ENCODE measurements at regions not wholly inside any gene's neighbourhood (a gene's known extent, or its start where the extent isn't known, plus 50 kb on each side); places are given as distances from the start of the nearest gene placed in this dataset.

DNA sequence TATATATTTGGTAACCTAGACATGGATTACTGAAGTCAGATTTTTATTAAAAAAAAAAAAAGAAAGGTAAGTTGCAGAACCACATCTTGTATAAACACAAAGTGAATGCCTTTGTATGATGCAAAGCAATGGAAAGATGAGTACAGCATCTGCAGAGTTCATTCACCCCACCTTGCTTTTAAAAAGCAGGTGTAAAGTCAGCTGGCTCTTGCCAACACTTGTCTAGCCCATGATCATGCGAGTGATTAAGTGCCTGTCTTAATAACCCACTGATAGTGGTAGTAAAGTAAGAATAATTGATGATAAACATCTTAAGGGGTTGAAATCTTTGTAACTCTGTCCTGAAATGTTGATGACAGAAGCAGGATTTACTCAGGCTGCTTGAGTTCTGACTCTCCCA lies 710.4 kb downstream of the EFNB2 start:
- Histone ChIP-seq H3K4me1 (ENCODE audit: control insufficient read depth, low read length) (no peaks in the 10 kb centered on the region), H3K9me2 (replicated peaks; ENCODE audit: control insufficient read depth, low read length) (no peaks in the 10 kb centered on the region), H3K9me3 (ENCODE audit: control insufficient read depth, insufficient read depth, low read length) (no peaks in the 10 kb centered on the region), H3K4me2 (ENCODE audit: low read length) (no peak overlapping the region), H4K20me1 (ENCODE audit: control insufficient read depth, insufficient read depth, low read depth, low read length) (no peaks in the 10 kb centered on the region), H3K27ac (ENCODE audit: low read depth, low read length) (no peak overlapping the region), H3K27me3 (ENCODE audit: control insufficient read depth, low read length) (no peaks in the 10 kb centered on the region), H3F3A (ENCODE audit: control insufficient read depth, insufficient read depth) (no peaks in the 10 kb centered on the region), H3K4me3 (ENCODE audit: low read length) (no peak overlapping the region), H3K79me2 (ENCODE audit: control insufficient read depth, low read length) (no peaks in the 10 kb centered on the region), H3K36me3 (ENCODE audit: control insufficient read depth, low read length) (no peaks in the 10 kb centered on the region)
- no peak for TF ChIP-seq EZH2phosphoT487 (IDR thresholded peaks at IDR 0.05; ENCODE audit: borderline replicate concordance, low read length)
- TF ChIP-seq, protein P1, sequence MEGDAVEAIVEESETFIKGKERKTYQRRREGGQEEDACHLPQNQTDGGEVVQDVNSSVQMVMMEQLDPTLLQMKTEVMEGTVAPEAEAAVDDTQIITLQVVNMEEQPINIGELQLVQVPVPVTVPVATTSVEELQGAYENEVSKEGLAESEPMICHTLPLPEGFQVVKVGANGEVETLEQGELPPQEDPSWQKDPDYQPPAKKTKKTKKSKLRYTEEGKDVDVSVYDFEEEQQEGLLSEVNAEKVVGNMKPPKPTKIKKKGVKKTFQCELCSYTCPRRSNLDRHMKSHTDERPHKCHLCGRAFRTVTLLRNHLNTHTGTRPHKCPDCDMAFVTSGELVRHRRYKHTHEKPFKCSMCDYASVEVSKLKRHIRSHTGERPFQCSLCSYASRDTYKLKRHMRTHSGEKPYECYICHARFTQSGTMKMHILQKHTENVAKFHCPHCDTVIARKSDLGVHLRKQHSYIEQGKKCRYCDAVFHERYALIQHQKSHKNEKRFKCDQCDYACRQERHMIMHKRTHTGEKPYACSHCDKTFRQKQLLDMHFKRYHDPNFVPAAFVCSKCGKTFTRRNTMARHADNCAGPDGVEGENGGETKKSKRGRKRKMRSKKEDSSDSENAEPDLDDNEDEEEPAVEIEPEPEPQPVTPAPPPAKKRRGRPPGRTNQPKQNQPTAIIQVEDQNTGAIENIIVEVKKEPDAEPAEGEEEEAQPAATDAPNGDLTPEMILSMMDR (IDR thresholded peaks at IDR 0.05; ENCODE audit: low read depth, low read length, poor library complexity, severe bottlenecking): no peak

DNA sequence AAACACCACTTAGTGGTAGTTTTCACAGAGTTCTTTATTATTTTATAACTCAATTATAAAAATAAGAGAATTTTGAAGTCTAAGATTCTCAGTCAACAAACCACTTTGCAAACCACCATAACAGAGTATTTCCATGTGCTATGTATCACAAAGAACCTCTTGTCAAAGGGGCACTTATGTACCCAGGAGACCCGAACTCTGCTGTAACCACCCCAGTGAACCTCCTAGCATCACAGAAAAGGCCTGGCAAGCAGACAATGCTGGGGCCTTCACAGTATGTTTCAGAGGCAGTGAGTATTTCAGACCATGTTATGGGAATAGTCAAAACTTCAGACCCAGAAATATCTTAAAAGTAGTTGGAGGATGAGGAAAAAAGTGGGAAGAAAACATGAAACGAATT lies 714.1 kb downstream of the EFNB2 start:
- Histone ChIP-seq H3K27me3 (ENCODE audit: control insufficient read depth, low read length) (no peaks in the 10 kb centered on the region), H3K9me2 (replicated peaks; ENCODE audit: control insufficient read depth, low read length) (no peaks in the 10 kb centered on the region), H3F3A (ENCODE audit: control insufficient read depth, insufficient read depth) (no peaks in the 10 kb centered on the region), H3K9me3 (ENCODE audit: control insufficient read depth, insufficient read depth, low read length) (no peaks in the 10 kb centered on the region), H3K4me2 (ENCODE audit: low read length) (no peak overlapping the region), H3K79me2 (ENCODE audit: control insufficient read depth, low read length) (no peaks in the 10 kb centered on the region), H3K36me3 (ENCODE audit: control insufficient read depth, low read length) (no peaks in the 10 kb centered on the region), H3K4me3 (ENCODE audit: low read length) (no peak overlapping the region), H4K20me1 (ENCODE audit: control insufficient read depth, insufficient read depth, low read depth, low read length) (no peaks in the 10 kb centered on the region), H3K4me1 (ENCODE audit: control insufficient read depth, low read length) (no peaks in the 10 kb centered on the region), H3K27ac (ENCODE audit: low read depth, low read length) (no peak overlapping the region)
- TF ChIP-seq EZH2phosphoT487 (IDR thresholded peaks at IDR 0.05; ENCODE audit: borderline replicate concordance, low read length): no peak
- TF ChIP-seq, protein P1 (IDR thresholded peaks at IDR 0.05; ENCODE audit: low read depth, low read length, poor library complexity, severe bottlenecking): no peak

DNA sequence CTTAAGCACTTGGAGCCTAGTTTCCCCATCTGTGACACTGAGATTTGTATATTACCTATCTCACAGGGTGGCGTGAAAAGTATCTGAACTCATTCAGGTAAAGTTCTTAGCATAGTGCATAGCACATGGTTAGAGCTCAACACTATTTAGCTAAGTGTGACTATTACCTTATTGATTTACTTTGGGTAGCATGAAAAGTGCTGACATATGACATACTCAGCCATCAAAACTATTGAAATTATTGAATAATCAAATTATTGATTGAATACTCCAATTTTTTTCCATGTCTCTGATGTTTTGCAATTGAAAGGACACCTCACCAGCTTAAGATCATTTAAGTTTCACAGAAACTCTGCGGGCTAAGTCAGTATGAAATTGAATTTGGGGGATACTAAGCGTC lies 715.0 kb downstream of the EFNB2 start:
- Histone ChIP-seq H3K4me3 (ENCODE audit: low read length) (no peak overlapping the region), H3K27ac (ENCODE audit: low read depth, low read length) (no peak overlapping the region), H3K4me1 (ENCODE audit: control insufficient read depth, low read length) (no peaks in the 10 kb centered on the region), H3K36me3 (ENCODE audit: control insufficient read depth, low read length) (no peaks in the 10 kb centered on the region), H4K20me1 (ENCODE audit: control insufficient read depth, insufficient read depth, low read depth, low read length) (no peaks in the 10 kb centered on the region), H3F3A (ENCODE audit: control insufficient read depth, insufficient read depth) (no peaks in the 10 kb centered on the region), H3K79me2 (ENCODE audit: control insufficient read depth, low read length) (no peaks in the 10 kb centered on the region), H3K27me3 (ENCODE audit: control insufficient read depth, low read length) (no peaks in the 10 kb centered on the region), H3K4me2 (ENCODE audit: low read length) (no peak overlapping the region), H3K9me2 (replicated peaks; ENCODE audit: control insufficient read depth, low read length) (no peaks in the 10 kb centered on the region), H3K9me3 (ENCODE audit: control insufficient read depth, insufficient read depth, low read length) (no peaks in the 10 kb centered on the region)
- TF ChIP-seq EZH2phosphoT487 (IDR thresholded peaks at IDR 0.05; ENCODE audit: borderline replicate concordance, low read length): no peak
- TF ChIP-seq, protein P1 (IDR thresholded peaks at IDR 0.05; ENCODE audit: low read depth, low read length, poor library complexity, severe bottlenecking): no peak

DNA sequence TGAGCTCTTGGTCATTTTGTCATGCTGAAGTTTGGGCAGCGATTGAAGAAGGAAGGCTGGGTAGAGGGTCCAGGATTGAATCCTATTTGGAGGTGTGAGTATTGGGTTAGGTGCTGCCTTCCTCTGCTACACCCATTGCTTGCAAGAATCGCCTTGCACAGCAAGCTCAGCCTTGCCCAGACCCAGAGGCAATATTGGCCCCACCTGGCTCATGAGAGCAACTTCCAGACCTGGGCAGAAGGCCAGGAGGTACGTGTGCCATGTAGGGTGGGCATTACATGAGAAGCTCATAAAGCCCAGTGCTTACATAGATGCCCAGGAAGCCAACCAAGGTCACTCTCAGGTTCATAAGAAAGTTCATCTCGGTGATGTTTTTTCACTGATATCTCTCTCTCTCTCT lies 718.0 kb downstream of the EFNB2 start:
- Histone ChIP-seq H3K9me3 (ENCODE audit: control insufficient read depth, insufficient read depth, low read length) (no peaks in the 10 kb centered on the region), H3K4me2 (ENCODE audit: low read length) (no peak overlapping the region), H3K9me2 (replicated peaks; ENCODE audit: control insufficient read depth, low read length) (no peaks in the 10 kb centered on the region), H3K79me2 (ENCODE audit: control insufficient read depth, low read length) (no peaks in the 10 kb centered on the region), H3F3A (ENCODE audit: control insufficient read depth, insufficient read depth) (no peaks in the 10 kb centered on the region), H3K4me3 (ENCODE audit: low read length) (no peak overlapping the region), H4K20me1 (ENCODE audit: control insufficient read depth, insufficient read depth, low read depth, low read length) (no peaks in the 10 kb centered on the region), H3K27ac (ENCODE audit: low read depth, low read length) (no peak overlapping the region), H3K27me3 (ENCODE audit: control insufficient read depth, low read length) (no peaks in the 10 kb centered on the region), H3K36me3 (ENCODE audit: control insufficient read depth, low read length) (no peaks in the 10 kb centered on the region), H3K4me1 (ENCODE audit: control insufficient read depth, low read length) (no peaks in the 10 kb centered on the region)
- TF ChIP-seq EZH2phosphoT487 (IDR thresholded peaks at IDR 0.05; ENCODE audit: borderline replicate concordance, low read length): no peak
- TF ChIP-seq, protein P1 (IDR thresholded peaks at IDR 0.05; ENCODE audit: low read depth, low read length, poor library complexity, severe bottlenecking): no peak
